ENCODE measurements at regions not wholly inside any gene's neighbourhood (a gene's known extent, or its start where the extent isn't known, plus 50 kb on each side); places are given as distances from the start of the nearest gene placed in this dataset.
A peak's percentile ranks its signal among the peaks of the same experiment; 100 is the strongest.

DNA sequence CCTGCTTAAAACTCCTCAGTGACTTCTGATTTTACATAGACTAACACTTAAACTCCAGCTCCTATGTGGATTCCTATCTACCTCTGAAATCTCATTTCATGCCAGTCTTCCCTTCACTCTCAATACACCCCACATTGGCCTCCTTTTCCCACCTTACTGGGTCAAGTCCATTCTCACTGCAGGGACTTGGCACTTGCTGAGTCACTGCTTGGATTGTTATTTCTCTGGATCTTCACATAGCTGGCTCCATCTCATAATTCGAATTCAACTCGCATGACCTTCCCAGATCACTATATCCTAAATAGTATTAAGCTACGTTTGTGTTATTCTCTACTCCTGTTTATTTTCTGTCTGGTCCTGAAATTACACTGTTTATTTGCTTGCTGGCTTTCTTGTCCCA is 59.6 kb upstream of the FRMD4B start:
- H3K4me1 ChIP-seq, result no peaks in the 10 kb centered on the region
- no peaks in the 10 kb centered on the region for H3K36me3 ChIP-seq
- no peak for ATAC-seq
- no peak for DNase-seq
- H3K4me3 ChIP-seq, result peak overlapping the region; percentile 30
- H3K9me3 ChIP-seq, result no peaks in the 10 kb centered on the region
- no peaks in the 10 kb centered on the region for H3K27me3 ChIP-seq
- no peak overlapping the region for H3K27ac ChIP-seq
- TF ChIP-seq, protein P1, sequence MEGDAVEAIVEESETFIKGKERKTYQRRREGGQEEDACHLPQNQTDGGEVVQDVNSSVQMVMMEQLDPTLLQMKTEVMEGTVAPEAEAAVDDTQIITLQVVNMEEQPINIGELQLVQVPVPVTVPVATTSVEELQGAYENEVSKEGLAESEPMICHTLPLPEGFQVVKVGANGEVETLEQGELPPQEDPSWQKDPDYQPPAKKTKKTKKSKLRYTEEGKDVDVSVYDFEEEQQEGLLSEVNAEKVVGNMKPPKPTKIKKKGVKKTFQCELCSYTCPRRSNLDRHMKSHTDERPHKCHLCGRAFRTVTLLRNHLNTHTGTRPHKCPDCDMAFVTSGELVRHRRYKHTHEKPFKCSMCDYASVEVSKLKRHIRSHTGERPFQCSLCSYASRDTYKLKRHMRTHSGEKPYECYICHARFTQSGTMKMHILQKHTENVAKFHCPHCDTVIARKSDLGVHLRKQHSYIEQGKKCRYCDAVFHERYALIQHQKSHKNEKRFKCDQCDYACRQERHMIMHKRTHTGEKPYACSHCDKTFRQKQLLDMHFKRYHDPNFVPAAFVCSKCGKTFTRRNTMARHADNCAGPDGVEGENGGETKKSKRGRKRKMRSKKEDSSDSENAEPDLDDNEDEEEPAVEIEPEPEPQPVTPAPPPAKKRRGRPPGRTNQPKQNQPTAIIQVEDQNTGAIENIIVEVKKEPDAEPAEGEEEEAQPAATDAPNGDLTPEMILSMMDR (IDR thresholded peaks at IDR 0.05), result no peak
- intact Hi-C loops (cut with DNase I), result no loop called here

DNA sequence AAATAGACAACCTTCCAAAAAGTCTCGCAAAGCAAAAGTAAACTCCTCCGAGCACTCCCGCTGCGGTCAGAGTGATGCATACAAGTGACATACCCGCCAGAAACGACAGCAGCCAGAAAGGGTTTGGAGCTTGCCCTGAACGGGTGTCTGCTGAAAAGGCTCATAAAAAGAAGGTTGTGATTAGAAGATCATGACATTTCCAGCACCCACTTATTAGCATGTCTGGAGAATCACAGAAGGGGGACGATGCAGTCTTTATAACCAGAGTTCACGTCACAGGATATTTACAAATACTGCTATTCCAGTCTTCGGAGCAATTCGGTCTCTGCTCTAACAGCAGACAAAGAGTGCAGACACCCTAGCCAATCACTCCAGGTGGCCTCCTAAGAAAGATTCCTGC is 59.1 kb upstream of the FRMD4B start:
- ATAC-seq (no peak), DNase-seq (no peak)
- Histone ChIP-seq H3K9me3 (no peaks in the 10 kb centered on the region), H3K27me3 (no peaks in the 10 kb centered on the region), H3K4me1 (no peaks in the 10 kb centered on the region), H3K36me3 (no peaks in the 10 kb centered on the region), H3K4me3 (peak overlapping the region; percentile 30), H3K27ac (no peak overlapping the region)
- intact Hi-C loops (cut with DNase I), result no loop called here
- TF ChIP-seq, protein P1 (IDR thresholded peaks at IDR 0.05), result no peak

DNA sequence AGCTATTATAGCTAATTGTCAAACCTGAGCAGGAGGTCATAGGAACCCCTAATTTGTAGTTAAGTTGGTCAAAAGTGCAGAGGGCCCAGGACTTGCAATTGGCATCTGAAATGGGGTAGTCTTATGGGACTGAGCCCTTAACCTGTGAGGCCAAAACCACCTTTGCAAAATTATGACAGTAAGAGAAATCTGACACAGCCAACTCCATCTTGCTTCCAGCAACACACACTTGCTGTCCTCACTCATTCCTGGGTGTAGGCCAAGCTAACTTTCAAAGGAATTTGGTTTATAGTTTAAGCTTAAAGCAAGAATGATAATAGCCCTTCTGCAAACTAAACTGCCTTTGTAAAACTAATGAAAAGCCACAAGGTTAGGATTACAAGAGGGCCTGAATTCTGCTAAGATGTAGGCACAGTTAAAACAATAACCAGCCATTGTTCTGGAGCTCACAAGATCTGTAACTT is 57.6 kb upstream of the FRMD4B start:
- no peaks in the 10 kb centered on the region for H3K36me3 ChIP-seq
- intact Hi-C loops (cut with DNase I), result no loop called here
- H3K27me3 ChIP-seq, result no peaks in the 10 kb centered on the region
- DNase-seq, result no peak
- no peak overlapping the region for H3K4me3 ChIP-seq
- TF ChIP-seq, protein P1 (IDR thresholded peaks at IDR 0.05), result no peak
- no peaks in the 10 kb centered on the region for H3K4me1 ChIP-seq
- ATAC-seq, result no peak
- H3K27ac ChIP-seq, result no peak overlapping the region
- H3K9me3 ChIP-seq, result no peaks in the 10 kb centered on the region

DNA sequence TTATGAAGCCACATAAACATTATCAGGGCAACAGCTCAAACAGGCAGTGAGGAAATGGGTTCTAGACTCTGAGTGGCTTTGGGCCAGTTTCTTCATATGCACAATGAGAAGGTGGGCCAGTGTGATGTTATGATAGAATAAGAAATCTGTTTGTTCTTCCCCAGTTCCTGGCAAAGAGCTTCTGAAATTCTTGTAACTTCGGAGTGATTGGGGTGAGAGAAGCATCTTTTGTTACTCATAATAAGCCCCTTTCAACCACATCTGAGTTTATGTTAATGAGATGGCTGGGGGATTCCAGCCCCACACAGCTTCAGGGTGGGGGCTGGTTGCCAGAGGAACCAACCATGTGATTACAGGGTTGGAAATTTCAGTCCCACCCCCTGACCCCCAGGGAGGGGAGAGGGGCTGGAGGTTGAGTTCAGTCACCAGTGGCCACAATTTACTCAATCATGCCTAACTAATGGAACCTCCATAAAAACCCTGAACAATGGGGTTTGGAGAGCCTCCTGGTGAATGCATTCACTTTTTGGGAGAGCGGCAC is 57.0 kb upstream of the FRMD4B start:
- no peaks in the 10 kb centered on the region for H3K9me3 ChIP-seq
- intact Hi-C loops (cut with DNase I), result no loop called here
- no peak overlapping the region for H3K27ac ChIP-seq
- H3K4me3 ChIP-seq, result no peak overlapping the region
- no peak for DNase-seq
- no peaks in the 10 kb centered on the region for H3K27me3 ChIP-seq
- no peak for ATAC-seq
- TF ChIP-seq, protein P1 (IDR thresholded peaks at IDR 0.05), result no peak
- no peaks in the 10 kb centered on the region for H3K36me3 ChIP-seq
- no peaks in the 10 kb centered on the region for H3K4me1 ChIP-seq

DNA sequence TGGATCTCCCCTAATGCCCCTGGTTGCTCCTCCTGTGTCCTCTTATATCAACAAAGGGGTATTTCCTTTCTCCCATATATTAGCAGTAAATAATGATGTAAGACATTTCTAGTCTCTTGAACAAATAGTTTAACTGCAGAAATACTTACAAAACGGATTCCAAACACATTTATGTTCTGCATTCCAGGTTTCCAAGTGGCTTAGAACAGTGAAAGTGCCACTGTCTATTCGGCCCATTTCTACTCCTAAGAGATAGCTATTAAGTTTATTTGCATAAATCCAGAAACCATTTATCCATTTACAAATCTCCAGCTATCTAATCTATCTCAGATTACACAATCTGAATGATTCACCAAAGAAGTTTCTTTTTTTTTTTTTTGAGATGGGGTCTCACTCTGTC is 55.8 kb upstream of the FRMD4B start:
- Histone ChIP-seq H3K27me3 (no peaks in the 10 kb centered on the region), H3K9me3 (no peaks in the 10 kb centered on the region)
- no peak for ATAC-seq

More for the DNA sequence above, 55.8 kb upstream of the FRMD4B start:
- DNase-seq, result no peak
- no peaks in the 10 kb centered on the region for H3K36me3 ChIP-seq
- no peaks in the 10 kb centered on the region for H3K4me1 ChIP-seq
- no peak overlapping the region for H3K4me3 ChIP-seq
- H3K27ac ChIP-seq, result no peak overlapping the region
- TF ChIP-seq, protein P1 (IDR thresholded peaks at IDR 0.05), result no peak
- intact Hi-C loops (cut with DNase I), result no loop called here

Measured in upper lobe of right lung (tissue), 1 donor.